GM12891 (cell line): ENCODE measurements at regions not wholly inside any gene's neighbourhood (a gene's known extent, or its start where the extent isn't known, plus 50 kb on each side); places are given as distances from the start of the nearest gene placed in this dataset.

ENCODE experiments used
- DNase-seq: peaks from one replicate; pipeline ENCODE4 v3.0.0; 2011; ENCODE audit warnings: low spot score; ENCODE audit not compliant: insufficient read length
- FAIRE-seq: peaks from 2 replicates; lab custom pipeline; 2011; peaks lifted over from hg19 to GRCh38; lab: Jason Lieb, UNC
- PAX5 ChIP-seq: IDR thresholded peaks from 2 replicates; pipeline ENCODE4 v1.6.1; 2011; ENCODE audit warnings: low read length, moderate library complexity, mild to moderate bottlenecking; ENCODE audit not compliant: insufficient read depth, severe bottlenecking
- POLR2A ChIP-seq: IDR thresholded peaks from 2 replicates; pipeline ENCODE4 v1.6.1; 2011; ENCODE audit warnings: low read depth, low read length, control low read depth
- POLR2AphosphoS5 ChIP-seq: IDR thresholded peaks from 2 replicates; pipeline ENCODE4 v1.6.1; 2011; ENCODE audit warnings: low read depth, low read length, control low read depth
- POU2F2 ChIP-seq: IDR thresholded peaks from 2 replicates; pipeline ENCODE4 v1.6.1; 2011; ENCODE audit warnings: low read depth, mild to moderate bottlenecking, control low read depth, low read length, moderate library complexity
- SPI1 ChIP-seq: IDR thresholded peaks from 2 replicates; pipeline ENCODE4 v1.6.1; 2011; ENCODE audit warnings: low read depth, low read length, control low read depth
- TAF1 ChIP-seq: IDR thresholded peaks from 2 replicates; pipeline ENCODE4 v1.6.1; 2011; ENCODE audit warnings: low read depth, low read length, control low read depth

DNA sequence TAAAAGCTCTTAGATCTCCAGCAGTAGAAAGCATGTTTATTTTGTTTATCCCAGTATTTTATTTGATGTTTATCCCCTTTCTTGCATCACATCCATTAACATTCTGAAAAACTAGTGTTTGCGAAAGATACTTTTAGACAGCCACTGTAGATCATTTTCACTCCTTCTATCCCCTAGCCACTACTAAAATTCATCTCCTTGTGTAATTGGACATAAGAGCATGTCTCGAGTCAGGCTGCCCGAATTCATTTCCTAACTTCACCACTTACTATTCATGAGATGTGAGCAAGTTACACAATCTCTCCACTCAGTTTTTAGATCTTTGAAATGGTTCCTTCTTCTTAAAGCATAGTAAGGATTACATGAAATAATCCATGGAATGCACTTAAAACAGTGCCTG lies 514.0 kb downstream of the KLF5 start:
- DNase-seq (no peak), FAIRE-seq (no peak)
- no peak for TF ChIP-seq POU2F2
- no peak for TF ChIP-seq PAX5
- no peak for TF ChIP-seq POLR2A
- no peak for TF ChIP-seq SPI1
- no peak for TF ChIP-seq POLR2AphosphoS5
- no peak for TF ChIP-seq TAF1

DNA sequence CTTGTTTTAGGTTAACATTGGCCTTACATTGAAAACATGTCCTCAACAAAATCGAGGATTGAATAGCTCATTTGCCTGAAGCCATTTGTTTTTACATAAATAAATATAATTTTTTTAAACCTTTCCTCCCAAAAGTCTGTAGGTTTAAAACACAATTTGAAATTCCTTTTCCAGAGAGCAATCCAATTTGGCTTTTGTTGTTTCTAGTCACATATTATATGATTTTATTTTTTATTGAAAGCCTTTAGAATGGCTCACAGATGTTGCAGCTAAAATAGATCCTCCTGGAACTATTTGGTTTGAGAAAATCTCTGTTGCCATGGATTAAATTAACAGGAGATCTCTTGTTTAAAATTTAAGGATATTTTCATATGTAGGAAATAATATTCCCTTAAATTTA lies 512.6 kb downstream of the KLF5 start:
- TF ChIP-seq TAF1, result no peak
- no peak for TF ChIP-seq POU2F2
- TF ChIP-seq PAX5, result no peak
- no peak for TF ChIP-seq POLR2A
- no peak for TF ChIP-seq POLR2AphosphoS5
- TF ChIP-seq SPI1, result no peak
- no peak for FAIRE-seq
- DNase-seq, result no peak

GRCh38 chr13:73556902-73557301 lies 498.1 kb downstream of the KLF5 start:
- DNase-seq (no peak), FAIRE-seq (no peak)
- TF ChIP-seq PAX5, result no peak
- no peak for TF ChIP-seq SPI1
- no peak for TF ChIP-seq POLR2A
- TF ChIP-seq TAF1, result no peak
- TF ChIP-seq POU2F2, result no peak
- TF ChIP-seq POLR2AphosphoS5, result no peak

- TF ChIP-seq SPI1, result no peak
- no peak for TF ChIP-seq PAX5
- TF ChIP-seq POLR2AphosphoS5, result no peak
- TF ChIP-seq TAF1, result no peak
- no peak for TF ChIP-seq POU2F2
- FAIRE-seq (no peak), DNase-seq (no peak)
These were observed 497.3 kb downstream of the KLF5 start for GRCh38 chr13:73556128-73556527.

DNA sequence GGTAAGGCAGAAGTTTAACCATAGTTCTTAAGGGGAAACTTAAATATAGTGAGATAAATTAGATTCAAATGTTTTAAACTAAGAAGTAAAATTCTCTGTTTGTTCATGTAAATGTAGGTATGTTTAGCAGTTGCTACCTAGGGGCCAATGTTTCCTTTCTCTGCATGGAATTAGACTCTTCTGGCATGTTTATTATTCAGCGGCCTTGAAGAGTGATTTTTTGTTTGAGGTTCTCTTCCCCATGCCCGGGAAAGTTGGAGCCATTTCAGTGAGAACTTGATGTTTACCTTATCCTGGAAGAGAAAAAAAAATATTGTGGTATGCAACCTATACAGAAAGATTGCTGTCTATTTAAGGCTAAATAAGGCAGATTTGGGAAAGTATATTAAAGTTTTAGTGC lies 492.9 kb downstream of the KLF5 start:
- DNase-seq, result no peak
- FAIRE-seq, result no peak
- TF ChIP-seq POU2F2, result no peak
- no peak for TF ChIP-seq PAX5
- TF ChIP-seq TAF1, result no peak
- no peak for TF ChIP-seq POLR2A
- TF ChIP-seq POLR2AphosphoS5, result no peak
- TF ChIP-seq SPI1, result no peak

- DNase-seq, result no peak
- TF ChIP-seq PAX5 (no peak), POLR2A (no peak), SPI1 (no peak), POLR2AphosphoS5 (no peak), POU2F2 (no peak), TAF1 (no peak)
- FAIRE-seq, result no peak
These were observed 490.9 kb downstream of the KLF5 start for GRCh38 chr13:73549717-73550116.

- TF ChIP-seq POU2F2, result no peak
- no peak for TF ChIP-seq SPI1
- no peak for TF ChIP-seq TAF1
- no peak for TF ChIP-seq POLR2A
- TF ChIP-seq PAX5, result no peak
- no peak for TF ChIP-seq POLR2AphosphoS5
- no peak for FAIRE-seq
- DNase-seq, result no peak
These were observed 489.6 kb downstream of the KLF5 start for GRCh38 chr13:73548449-73548848.

DNA sequence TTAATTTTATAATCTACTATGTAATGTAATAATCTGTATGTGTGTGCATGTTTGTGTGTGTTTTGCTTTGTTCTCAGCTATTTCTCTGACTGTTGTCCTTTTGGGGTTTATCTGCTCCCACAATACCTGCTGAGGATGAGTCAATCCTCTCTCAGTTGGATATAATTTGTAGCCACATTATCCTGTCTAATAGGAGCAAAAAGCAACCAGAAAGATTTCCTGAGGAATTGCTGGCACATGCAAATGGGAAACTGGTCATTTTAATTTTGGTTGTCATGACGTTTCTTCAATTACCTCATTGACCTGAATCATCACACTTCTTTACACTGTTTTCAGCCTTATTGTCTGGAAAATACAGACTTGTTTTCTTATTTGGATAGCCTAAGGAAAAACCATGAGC lies 488.4 kb downstream of the KLF5 start:
- FAIRE-seq, result no peak
- no peak for DNase-seq
- no peak for TF ChIP-seq POU2F2
- TF ChIP-seq TAF1, result no peak
- no peak for TF ChIP-seq POLR2A
- TF ChIP-seq PAX5, result no peak
- no peak for TF ChIP-seq SPI1
- TF ChIP-seq POLR2AphosphoS5, result no peak

DNA sequence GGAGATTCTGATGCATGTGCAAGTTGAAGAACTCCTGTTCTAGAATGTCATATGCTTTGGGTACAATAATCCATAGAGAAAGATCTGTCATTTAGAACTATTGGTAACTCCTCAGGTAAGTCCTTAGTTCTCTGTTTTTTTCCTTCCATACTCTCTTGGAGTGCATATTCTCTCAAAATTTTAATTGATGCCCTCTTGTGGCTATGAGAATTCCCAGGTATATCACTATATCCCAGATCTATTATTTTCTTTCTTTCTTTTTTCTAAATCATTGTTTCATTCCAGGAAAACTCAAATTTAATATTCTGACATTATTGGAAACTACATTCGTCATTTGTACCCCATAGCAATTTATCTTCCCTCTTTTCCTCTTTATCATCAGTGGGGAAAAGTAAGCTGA lies 485.4 kb downstream of the KLF5 start:
- DNase-seq (no peak), FAIRE-seq (no peak)

GRCh38 chr13:73542446-73542845 lies 483.6 kb downstream of the KLF5 start:
- FAIRE-seq (no peak), DNase-seq (no peak)
- no peak for TF ChIP-seq POU2F2
- no peak for TF ChIP-seq PAX5
- no peak for TF ChIP-seq SPI1
- TF ChIP-seq POLR2AphosphoS5, result no peak
- no peak for TF ChIP-seq POLR2A
- no peak for TF ChIP-seq TAF1

More for the DNA sequence above, 485.4 kb downstream of the KLF5 start:
- TF ChIP-seq TAF1, result no peak
- no peak for TF ChIP-seq PAX5
- no peak for TF ChIP-seq POU2F2
- no peak for TF ChIP-seq POLR2A

DNA sequence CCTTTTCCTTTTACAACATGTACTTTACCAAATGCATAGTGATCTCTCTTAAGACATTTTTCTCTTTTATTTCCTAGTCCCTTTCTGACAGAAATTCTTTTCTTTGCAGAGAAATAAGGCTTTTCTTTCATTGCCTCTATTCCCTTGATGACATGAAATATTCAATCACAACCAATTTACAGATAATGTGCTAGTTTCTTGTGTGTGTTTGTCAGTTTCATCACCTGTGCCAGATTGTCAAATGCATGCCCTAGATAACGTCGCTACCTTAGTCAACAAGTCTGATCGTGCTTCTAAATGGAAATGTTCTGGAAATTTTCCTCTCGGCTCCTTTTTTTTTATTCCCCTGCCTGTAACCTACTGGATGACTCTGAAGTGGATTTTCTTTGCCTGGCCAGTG lies 478.1 kb downstream of the KLF5 start:
- FAIRE-seq (no peak), DNase-seq (no peak)
- TF ChIP-seq POLR2A, result no peak
- TF ChIP-seq POLR2AphosphoS5, result no peak
- TF ChIP-seq SPI1, result no peak
- TF ChIP-seq PAX5, result no peak
- TF ChIP-seq TAF1, result no peak
- no peak for TF ChIP-seq POU2F2
